Mesendoderm (in vitro differentiated cells): ENCODE measurements at regions not wholly inside any gene's neighbourhood (a gene's known extent, or its start where the extent isn't known, plus 50 kb on each side); places are given as distances from the start of the nearest gene placed in this dataset.

Experiments used
- DNase-seq: peaks from one replicate; pipeline ENCODE4 v3.0.0; 2013
- H2AK5ac ChIP-seq: 2 replicates; pipeline ENCODE4 v1.6.1; 2013; ENCODE audit warnings: low read length, inconsistent platforms
- H2BK120ac ChIP-seq: 2 replicates; pipeline ENCODE4 v1.6.1; 2013; ENCODE audit warnings: low read depth, mild to moderate bottlenecking, low read length, moderate library complexity, mixed read lengths
- H2BK15ac ChIP-seq: replicated peaks from 2 replicates; pipeline ENCODE4 v1.6.1; 2013; ENCODE audit warnings: low read depth, mild to moderate bottlenecking, moderate library complexity
- H2BK5ac ChIP-seq: 2 replicates; pipeline ENCODE4 v1.6.1; 2013; ENCODE audit warnings: low read length, inconsistent platforms
- H3K18ac ChIP-seq: 2 replicates; pipeline ENCODE4 v1.6.1; 2013; ENCODE audit warnings: mild to moderate bottlenecking, low read length, mixed read lengths
- H3K23ac ChIP-seq: one replicate; pipeline ENCODE4 v1.6.1; 2013; ENCODE audit warnings: low read length
- H3K27ac ChIP-seq: 2 replicates; pipeline ENCODE4 v1.5.1; 2013; ENCODE audit warnings: low read depth, mild to moderate bottlenecking, inconsistent platforms, low read length, moderate library complexity
- H3K27me3 ChIP-seq: 2 replicates; pipeline ENCODE4 v1.6.1; 2013; ENCODE audit warnings: low read length, control low read depth, mild to moderate bottlenecking, inconsistent platforms; ENCODE audit not compliant: insufficient read depth, poor library complexity
- H3K36me3 ChIP-seq: 2 replicates; pipeline ENCODE4 v1.6.1; 2013; ENCODE audit warnings: low read length, inconsistent platforms; ENCODE audit not compliant: control insufficient read depth, insufficient read depth
- H3K4ac ChIP-seq: one replicate; pipeline ENCODE4 v1.6.1; 2013; ENCODE audit warnings: low read depth, mild to moderate bottlenecking, low read length, moderate library complexity
- H3K4me1 ChIP-seq: 2 replicates; pipeline ENCODE4 v1.6.1; 2013; ENCODE audit warnings: low read depth, low read length, inconsistent platforms; ENCODE audit not compliant: control insufficient read depth
- H3K4me2 ChIP-seq: 2 replicates; pipeline ENCODE4 v1.6.1; 2013; ENCODE audit warnings: low read length
- H3K4me3 ChIP-seq: 2 replicates; pipeline ENCODE4 v1.5.1; 2013; ENCODE audit warnings: mild to moderate bottlenecking, low read length
- H3K56ac ChIP-seq: one replicate; pipeline ENCODE4 v1.6.1; 2013; ENCODE audit warnings: low read length
- H3K79me1 ChIP-seq: 2 replicates; pipeline ENCODE4 v1.6.1; 2013; ENCODE audit warnings: low read length, inconsistent platforms
- H3K79me2 ChIP-seq: 2 replicates; pipeline ENCODE4 v1.6.1; 2013; ENCODE audit warnings: mild to moderate bottlenecking, low read length; ENCODE audit not compliant: control insufficient read depth, insufficient read depth
- H3K9ac ChIP-seq: 2 replicates; pipeline ENCODE4 v1.6.1; 2013; ENCODE audit warnings: low read length, inconsistent platforms
- H4K5ac ChIP-seq: one replicate; pipeline ENCODE4 v1.6.1; 2013; ENCODE audit warnings: low read length
- H4K8ac ChIP-seq: one replicate; pipeline ENCODE4 v1.6.1; 2013; ENCODE audit warnings: low read depth, mild to moderate bottlenecking, control low read depth, low read length, moderate library complexity
- WGBS: extraction: QIAGEN DNeasy Blood & Tissue Kit; methylation state at CpG from one replicate; pipeline ENCODE4 v1.1.7; 2013; ENCODE audit warnings: low lambda C conversion rate, missing lambda C conversion rate; ENCODE audit not compliant: insufficient coverage; ENCODE audit errors: extremely low coverage; 5-methylcytosine and 5-hydroxymethylcytosine counted together

DNA sequence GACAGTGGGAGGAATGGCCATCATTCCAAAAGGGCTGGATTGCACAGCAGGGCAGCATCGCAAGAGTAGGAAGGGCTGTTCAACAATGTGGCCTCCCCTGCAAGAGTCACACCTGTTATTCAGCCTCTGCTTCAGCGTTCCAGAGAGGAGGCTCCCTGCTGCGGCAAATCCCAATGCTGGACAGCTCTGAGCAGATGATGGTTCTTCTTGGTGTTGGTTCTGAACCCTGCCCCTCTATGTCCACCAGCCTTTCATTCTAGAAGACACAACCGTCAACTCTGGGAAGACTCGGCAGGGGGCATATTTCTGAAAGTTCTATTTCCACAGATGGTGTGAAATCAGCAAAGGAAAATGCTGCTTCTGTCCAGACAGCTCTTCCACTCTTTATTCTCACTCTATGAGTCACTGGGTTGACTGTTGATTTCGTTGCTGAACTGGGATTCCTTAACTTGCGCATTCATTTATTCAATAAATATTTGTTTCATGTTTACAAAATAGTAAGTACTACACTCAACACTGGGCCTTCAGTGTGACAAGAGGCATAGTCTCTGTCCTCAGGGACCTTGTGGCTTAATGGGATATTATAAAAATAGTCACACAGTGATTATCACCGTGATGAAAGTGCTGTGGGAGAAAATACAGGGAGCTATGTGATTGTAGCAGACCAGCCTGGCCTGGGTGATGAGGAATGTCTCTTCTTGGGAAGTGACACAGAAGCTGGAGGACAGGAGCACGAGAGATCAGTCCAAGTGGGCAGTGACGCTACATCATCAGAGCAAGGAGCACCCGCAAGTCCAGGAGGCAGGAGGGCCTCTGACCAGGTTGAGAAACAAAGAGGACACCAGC is 260.3 kb downstream of the SIPA1L2 start:
- no peak overlapping the region for H4K8ac ChIP-seq
- no peak overlapping the region for H3K18ac ChIP-seq
- H2BK120ac ChIP-seq, result no peak overlapping the region
- no peaks in the 10 kb centered on the region for H3K79me1 ChIP-seq
- H2BK15ac ChIP-seq, result no peak overlapping the region
- H2BK5ac ChIP-seq, result no peak overlapping the region
- H3K4ac ChIP-seq, result no peak overlapping the region
- no peaks in the 10 kb centered on the region for H3K36me3 ChIP-seq
- H3K4me3 ChIP-seq, result no peak overlapping the region
- no peaks in the 10 kb centered on the region for H3K79me2 ChIP-seq
- no peak overlapping the region for H3K4me2 ChIP-seq
- no peak overlapping the region for H3K27ac ChIP-seq
- no peak overlapping the region for H3K23ac ChIP-seq
- no peak overlapping the region for H3K56ac ChIP-seq
- no peaks in the 10 kb centered on the region for H3K4me1 ChIP-seq
- no CpG with 5 or more reads among the region's 11 CpGs for WGBS
- no peak overlapping the region for H2AK5ac ChIP-seq
- no peak overlapping the region for H3K9ac ChIP-seq
- no peak overlapping the region for H4K5ac ChIP-seq
- DNase-seq, result no peak
- H3K27me3 ChIP-seq, result no peaks in the 10 kb centered on the region

DNA sequence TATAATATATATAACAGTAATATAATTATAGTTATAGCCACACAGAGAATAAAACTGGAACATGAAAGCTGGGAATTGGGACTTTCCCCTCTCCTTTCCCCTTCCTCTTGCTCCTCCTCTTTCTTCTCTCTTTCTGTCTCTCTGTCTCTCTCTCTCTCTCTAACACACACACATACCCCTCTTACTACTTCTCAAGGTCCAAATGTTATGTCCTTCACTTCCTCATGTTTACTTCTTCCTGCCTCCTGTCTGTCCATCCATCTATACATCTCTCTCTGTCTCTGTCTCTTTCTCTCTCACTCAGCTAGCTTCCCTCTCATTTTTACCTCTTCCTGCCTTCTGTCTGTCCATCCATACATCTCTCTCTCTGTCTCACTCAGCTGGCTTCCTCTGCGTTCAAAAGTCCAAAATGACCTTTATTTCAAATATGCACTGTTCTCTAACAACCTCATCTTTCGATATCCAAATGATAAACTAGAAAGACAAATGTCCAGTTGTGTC is 261.1 kb downstream of the SIPA1L2 start:
- DNase-seq, result no peak
- no peaks in the 10 kb centered on the region for H3K36me3 ChIP-seq
- H3K56ac ChIP-seq, result no peak overlapping the region
- H3K79me1 ChIP-seq, result no peaks in the 10 kb centered on the region
- H3K4ac ChIP-seq, result no peak overlapping the region
- H4K5ac ChIP-seq, result no peak overlapping the region
- WGBS, result no CpG with 5 or more reads among the region's 2 CpGs
- H2BK120ac ChIP-seq, result no peak overlapping the region
- no peak overlapping the region for H2BK5ac ChIP-seq
- no peak overlapping the region for H3K4me2 ChIP-seq
- H3K27me3 ChIP-seq, result no peaks in the 10 kb centered on the region
- H3K4me3 ChIP-seq, result no peak overlapping the region
- H3K79me2 ChIP-seq, result no peaks in the 10 kb centered on the region
- no peak overlapping the region for H3K23ac ChIP-seq
- no peak overlapping the region for H3K27ac ChIP-seq
- H2BK15ac ChIP-seq, result no peak overlapping the region
- H3K18ac ChIP-seq, result no peak overlapping the region
- H4K8ac ChIP-seq, result no peak overlapping the region
- no peak overlapping the region for H2AK5ac ChIP-seq
- H3K4me1 ChIP-seq, result no peaks in the 10 kb centered on the region
- no peak overlapping the region for H3K9ac ChIP-seq

DNA sequence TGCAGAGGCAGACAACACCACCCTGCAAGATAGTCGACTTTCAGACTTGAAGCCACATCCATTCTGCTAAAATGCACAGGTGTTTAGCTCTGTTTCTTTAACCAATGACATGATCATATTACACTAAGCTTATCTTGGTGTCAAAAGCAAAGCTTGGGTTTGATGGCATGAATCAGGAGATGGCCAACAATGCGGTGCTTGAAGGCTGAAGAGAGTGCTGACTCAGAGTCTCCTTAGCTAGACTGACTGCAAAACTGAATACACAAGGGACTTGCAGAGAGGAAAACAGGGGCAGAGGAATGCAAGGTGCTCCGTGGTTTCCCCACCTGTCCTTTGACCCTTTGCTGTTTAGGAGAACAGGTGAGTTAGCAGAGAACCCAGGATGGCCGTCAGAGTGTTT is 262.6 kb downstream of the SIPA1L2 start:
- H4K5ac ChIP-seq, result no peak overlapping the region
- no peak overlapping the region for H2BK5ac ChIP-seq
- H3K79me2 ChIP-seq, result no peaks in the 10 kb centered on the region
- H3K36me3 ChIP-seq, result no peaks in the 10 kb centered on the region
- no peak overlapping the region for H2BK15ac ChIP-seq
- no peak overlapping the region for H3K4me3 ChIP-seq
- no peak overlapping the region for H3K23ac ChIP-seq
- no peak overlapping the region for H2AK5ac ChIP-seq
- H3K18ac ChIP-seq, result no peak overlapping the region
- no peak overlapping the region for H2BK120ac ChIP-seq
- no peaks in the 10 kb centered on the region for H3K27me3 ChIP-seq
- DNase-seq, result peak; percentile 81
- no peaks in the 10 kb centered on the region for H3K79me1 ChIP-seq
- no peak overlapping the region for H3K27ac ChIP-seq
- H3K56ac ChIP-seq, result no peak overlapping the region
- no peak overlapping the region for H3K4ac ChIP-seq
- no peak overlapping the region for H3K4me2 ChIP-seq
- H3K4me1 ChIP-seq, result no peaks in the 10 kb centered on the region
- no peak overlapping the region for H3K9ac ChIP-seq
- no CpG with 5 or more reads among the region's 4 CpGs for WGBS
- H4K8ac ChIP-seq, result no peak overlapping the region

DNA sequence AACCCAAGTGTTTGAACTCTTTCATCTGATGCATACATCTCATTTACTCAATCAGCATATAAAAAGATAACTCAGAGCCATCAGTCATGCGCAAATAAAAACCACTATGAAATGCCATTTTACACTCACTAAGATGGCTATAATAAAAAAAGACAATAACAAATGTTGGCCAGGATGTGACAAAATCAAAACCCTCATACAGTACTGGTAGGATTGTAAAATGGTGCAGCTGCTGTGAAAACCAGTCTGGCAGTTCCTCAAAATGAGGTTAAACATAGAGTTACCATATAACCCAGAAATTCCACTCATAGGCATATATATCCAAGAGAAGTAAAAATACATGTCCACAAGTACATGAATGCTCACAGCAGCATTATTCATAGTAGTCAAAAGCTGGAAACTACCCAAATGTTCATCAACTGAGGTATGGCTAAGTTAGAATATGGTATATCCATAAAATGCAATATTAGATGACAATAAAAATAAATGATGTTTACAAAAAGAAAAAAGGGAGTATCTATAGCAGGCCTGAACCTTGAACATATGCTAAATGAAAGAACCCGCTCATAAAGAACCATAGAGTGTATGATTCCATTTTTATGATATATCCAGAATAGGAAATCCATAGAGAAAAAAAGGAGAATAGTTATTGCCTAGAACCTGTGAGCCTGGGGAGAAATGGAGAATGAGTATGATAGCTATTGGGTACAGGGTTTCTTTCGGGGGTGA is 265.1 kb downstream of the SIPA1L2 start:
- Histone ChIP-seq H2BK5ac (no peak overlapping the region), H3K27me3 (no peaks in the 10 kb centered on the region), H3K27ac (no peak overlapping the region), H4K8ac (no peak overlapping the region), H3K23ac (no peak overlapping the region), H3K4ac (no peak overlapping the region), H2AK5ac (no peak overlapping the region), H2BK15ac (no peak overlapping the region), H3K4me3 (no peak overlapping the region), H4K5ac (no peak overlapping the region), H3K4me1 (no peaks in the 10 kb centered on the region), H3K56ac (no peak overlapping the region), H3K79me2 (no peaks in the 10 kb centered on the region), H3K9ac (no peak overlapping the region), H2BK120ac (no peak overlapping the region), H3K18ac (no peak overlapping the region), H3K36me3 (no peaks in the 10 kb centered on the region), H3K4me2 (no peak overlapping the region), H3K79me1 (no peaks in the 10 kb centered on the region)
- WGBS, result no CpG with 5 or more reads among the region's 3 CpGs
- no peak for DNase-seq

DNA sequence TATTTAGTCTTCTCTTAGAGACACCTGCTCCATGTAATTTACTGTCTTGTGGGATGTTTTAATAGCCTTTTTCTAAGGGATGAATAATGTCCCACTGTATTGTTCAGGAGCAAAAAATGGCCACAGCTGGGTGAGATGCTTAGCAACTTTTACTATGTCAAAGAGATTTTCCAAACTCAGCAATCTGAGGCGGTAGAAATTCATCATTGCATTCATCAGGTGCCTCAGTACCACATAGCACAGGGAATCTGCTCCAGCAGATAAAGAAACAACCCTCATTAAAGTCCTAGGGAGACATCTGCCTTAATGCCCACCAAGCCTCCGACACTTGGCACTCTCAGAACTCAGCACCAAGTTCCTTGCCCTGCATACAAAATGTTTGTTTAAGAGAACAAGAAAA is 266.9 kb downstream of the SIPA1L2 start:
- H2BK15ac ChIP-seq, result no peak overlapping the region

More for the DNA sequence above, 266.9 kb downstream of the SIPA1L2 start:
- Histone ChIP-seq H3K27ac (no peak overlapping the region), H2BK120ac (no peak overlapping the region), H2BK5ac (no peak overlapping the region), H3K18ac (no peak overlapping the region), H3K56ac (no peak overlapping the region), H3K4me3 (no peak overlapping the region), H3K79me1 (no peaks in the 10 kb centered on the region), H3K79me2 (no peaks in the 10 kb centered on the region), H4K8ac (no peak overlapping the region), H4K5ac (no peak overlapping the region), H3K36me3 (no peaks in the 10 kb centered on the region), H3K9ac (no peak overlapping the region), H3K23ac (no peak overlapping the region), H3K4me2 (no peak overlapping the region), H2AK5ac (no peak overlapping the region), H3K4me1 (no peaks in the 10 kb centered on the region), H3K27me3 (no peaks in the 10 kb centered on the region), H3K4ac (no peak overlapping the region)
- WGBS, result no CpG with 5 or more reads among the region's 2 CpGs
- no peak for DNase-seq
